CD4-positive, alpha-beta T cell (primary cell): ENCODE measurements at regions not wholly inside any gene's neighbourhood (a gene's known extent, or its start where the extent isn't known, plus 50 kb on each side); places are given as distances from the start of the nearest gene placed in this dataset.

Experiments
- ATAC-seq: fragments of 200-7000 bp; cut with Tn5 transposase; one replicate; pipeline ENCODE4 v1.10.0; 2022; ENCODE audit warnings: mild to moderate bottlenecking; ENCODE audit not compliant: poor library complexity
- CTCF ChIA-PET: fragments of 350-600 bp; sonication (Branson Sonifier 250); formaldehyde crosslinking; loops from one replicate; lab custom pipeline; 2021; ENCODE audit warnings: antibody characterized with exemption, inconsistent platforms; lab: Charles Lee
- POLR2A ChIA-PET: fragments of 350-600 bp; sonication (Branson Sonifier 250); formaldehyde crosslinking; loops from one replicate; lab custom pipeline; 2021; ENCODE audit warnings: antibody characterized with exemption, inconsistent platforms; lab: Charles Lee
- DNase-seq, 14 experiments: peaks; one replicate each; pipeline ENCODE4 v3.0.0-alpha.2; 2013 to 2020; ENCODE audit warnings: mixed read lengths in 2 of 14
- H3K27ac ChIP-seq, 2 donors: one replicate each; pipeline versions ENCODE4 v1.5.1 to v1.7.0; 2013; ENCODE audit warnings: low read length in 2 of 2, low read depth in 1 of 2, mild to moderate bottlenecking in 1 of 2
- H3K27me3 ChIP-seq, 2 experiments: 1 replicate in 1 of 2; 2 replicates in 1 of 2; pipeline versions ENCODE4 v1.6.1 to v1.7.0; 2013; ENCODE audit warnings: low read length in 2 of 2, control low read depth in 1 of 2, mild to moderate bottlenecking in 1 of 2, moderate library complexity in 1 of 2; ENCODE audit not compliant: insufficient read depth in 2 of 2, control insufficient read depth in 1 of 2
- H3K36me3 ChIP-seq: one replicate; pipeline ENCODE4 v1.6.1; 2013; ENCODE audit warnings: low read length, control low read depth; ENCODE audit not compliant: insufficient read depth
- H3K4me1 ChIP-seq: one replicate; pipeline ENCODE4 v1.6.1; 2013; ENCODE audit warnings: low read length, control low read depth; ENCODE audit not compliant: insufficient read depth
- H3K4me3 ChIP-seq: one replicate; pipeline ENCODE4 v1.5.1; 2013; ENCODE audit warnings: mild to moderate bottlenecking, low read length, moderate library complexity
- H3K9me3 ChIP-seq, 2 experiments: 1 replicate in 1 of 2; 2 replicates in 1 of 2; pipeline versions ENCODE4 v1.6.1 to v1.7.0; 2013; ENCODE audit warnings: low read length in 2 of 2, mild to moderate bottlenecking in 2 of 2, control low read depth in 1 of 2, moderate library complexity in 1 of 2; ENCODE audit not compliant: control insufficient read depth in 1 of 2, insufficient read depth in 1 of 2
- H3K27ac Mint-ChIP-seq: one replicate; pipeline ENCODE4 v1.8.0; 2020; ENCODE audit warnings: mixed read lengths
- H3K27me3 Mint-ChIP-seq: one replicate; pipeline ENCODE4 v1.8.0; 2021; ENCODE audit warnings: mixed read lengths
- H3K36me3 Mint-ChIP-seq: one replicate; pipeline ENCODE4 v1.8.0; 2021; ENCODE audit warnings: low read depth, mixed read lengths
- H3K4me1 Mint-ChIP-seq: one replicate; pipeline ENCODE4 v1.8.0; 2021; ENCODE audit warnings: low read depth, mixed read lengths
- H3K4me3 Mint-ChIP-seq: one replicate; pipeline ENCODE4 v1.8.0; 2020; ENCODE audit warnings: mild to moderate bottlenecking, mixed read lengths
- H3K9me3 Mint-ChIP-seq: one replicate; pipeline ENCODE4 v1.8.0; 2020; ENCODE audit warnings: mixed read lengths
- intact Hi-C, 2 experiments: fragments of 100-400 bp; cut with DNase I in 1 of 2; cut with micrococcal nuclease in 1 of 2; formaldehyde crosslinking; loops; one replicate each; pipeline versions ENCODE4 v1.15.1 to v1.9.0; 2023 to 2025; cut with DNase I, micrococcal nuclease
- TF ChIP-seq, protein P1 (sequence below): fragments of 200-600 bp; IDR thresholded peaks from one replicate; pipeline ENCODE4 v1.8.0; 2022; ENCODE audit warnings: antibody characterized with exemption, mild to moderate bottlenecking

DNA sequence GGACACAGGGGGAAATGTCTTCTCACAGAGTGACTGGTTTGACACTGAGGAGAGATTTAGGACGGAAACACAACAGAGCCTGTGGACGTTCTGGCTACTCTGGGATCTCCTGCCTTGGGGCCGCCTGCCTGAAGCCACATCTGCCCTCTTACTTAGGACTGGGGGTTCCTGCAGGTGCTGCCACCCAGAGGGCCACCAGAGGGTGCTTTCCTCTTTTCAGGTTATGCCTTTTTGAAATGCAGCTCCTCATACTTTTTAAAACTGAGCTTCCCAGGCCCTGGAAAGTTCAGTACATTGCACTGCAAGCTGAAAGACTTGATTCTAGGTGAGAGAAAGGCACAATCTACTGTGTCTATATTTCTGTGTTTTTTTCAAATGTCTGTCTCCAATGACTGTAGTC, 92.2 kb upstream of the PGRMC2 start:
- Mint-ChIP-seq H3K9me3 (peaks cover 2% of the 10 kb centered on the region), H3K4me3 (no peak overlapping the region), H3K36me3 (no peaks in the 10 kb centered on the region), H3K4me1 (no peaks in the 10 kb centered on the region), H3K27me3 (no peaks in the 10 kb centered on the region), H3K27ac (no peak overlapping the region)
- Histone ChIP-seq H3K36me3 (no peaks in the 10 kb centered on the region), H3K9me3 (peaks cover 0 to 6% of the 10 kb centered on the region in 2 experiments), H3K27me3 (no peaks in the 10 kb centered on the region), H3K4me3 (no peak overlapping the region), H3K27ac (no peak overlapping the region), H3K4me1 (no peaks in the 10 kb centered on the region)
- POLR2A ChIA-PET, result no interaction called here
- CTCF ChIA-PET, result no interaction called here
- intact Hi-C loops, result no loop called here
- TF ChIP-seq, protein P1, sequence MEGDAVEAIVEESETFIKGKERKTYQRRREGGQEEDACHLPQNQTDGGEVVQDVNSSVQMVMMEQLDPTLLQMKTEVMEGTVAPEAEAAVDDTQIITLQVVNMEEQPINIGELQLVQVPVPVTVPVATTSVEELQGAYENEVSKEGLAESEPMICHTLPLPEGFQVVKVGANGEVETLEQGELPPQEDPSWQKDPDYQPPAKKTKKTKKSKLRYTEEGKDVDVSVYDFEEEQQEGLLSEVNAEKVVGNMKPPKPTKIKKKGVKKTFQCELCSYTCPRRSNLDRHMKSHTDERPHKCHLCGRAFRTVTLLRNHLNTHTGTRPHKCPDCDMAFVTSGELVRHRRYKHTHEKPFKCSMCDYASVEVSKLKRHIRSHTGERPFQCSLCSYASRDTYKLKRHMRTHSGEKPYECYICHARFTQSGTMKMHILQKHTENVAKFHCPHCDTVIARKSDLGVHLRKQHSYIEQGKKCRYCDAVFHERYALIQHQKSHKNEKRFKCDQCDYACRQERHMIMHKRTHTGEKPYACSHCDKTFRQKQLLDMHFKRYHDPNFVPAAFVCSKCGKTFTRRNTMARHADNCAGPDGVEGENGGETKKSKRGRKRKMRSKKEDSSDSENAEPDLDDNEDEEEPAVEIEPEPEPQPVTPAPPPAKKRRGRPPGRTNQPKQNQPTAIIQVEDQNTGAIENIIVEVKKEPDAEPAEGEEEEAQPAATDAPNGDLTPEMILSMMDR, result no peak
- ATAC-seq (no peak), DNase-seq (no peak)

DNA sequence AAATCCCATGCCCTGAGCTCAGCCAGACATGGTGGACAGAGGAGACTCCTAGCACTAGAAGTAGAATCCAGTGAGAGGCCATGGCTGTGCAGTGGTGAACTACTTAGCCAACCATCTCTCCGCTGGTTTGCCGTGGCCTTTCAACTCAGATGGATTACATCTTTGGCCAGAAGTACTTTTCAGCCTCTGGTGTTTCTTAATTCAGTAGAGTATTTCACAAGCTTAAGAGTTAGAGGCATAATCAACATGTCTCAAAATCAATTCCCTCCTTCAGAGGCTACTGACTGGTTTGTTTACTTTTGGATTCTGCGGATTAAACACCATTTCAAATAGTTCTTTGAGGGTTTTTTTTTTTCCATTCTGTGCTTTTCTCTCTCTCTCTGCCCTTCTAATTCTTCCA, 91.1 kb upstream of the PGRMC2 start:
- TF ChIP-seq, protein P1, result no peak
- H3K27ac ChIP-seq, result no peak overlapping the region
- no peaks in the 10 kb centered on the region for H3K4me1 ChIP-seq
- ATAC-seq (no peak), DNase-seq (no peak)
- Mint-ChIP-seq H3K4me1 (no peaks in the 10 kb centered on the region), H3K27ac (no peak overlapping the region), H3K4me3 (no peak overlapping the region), H3K27me3 (no peaks in the 10 kb centered on the region), H3K36me3 (no peaks in the 10 kb centered on the region), H3K9me3 (peaks cover 2% of the 10 kb centered on the region)
- peaks cover 0 to 6% of the 10 kb centered on the region in 2 experiments for H3K9me3 ChIP-seq
- no peaks in the 10 kb centered on the region for H3K36me3 ChIP-seq
- intact Hi-C loops, result no loop called here
- ChIA-PET CTCF (no interaction called here), POLR2A (no interaction called here)
- H3K27me3 ChIP-seq, result no peaks in the 10 kb centered on the region
- no peak overlapping the region for H3K4me3 ChIP-seq

DNA sequence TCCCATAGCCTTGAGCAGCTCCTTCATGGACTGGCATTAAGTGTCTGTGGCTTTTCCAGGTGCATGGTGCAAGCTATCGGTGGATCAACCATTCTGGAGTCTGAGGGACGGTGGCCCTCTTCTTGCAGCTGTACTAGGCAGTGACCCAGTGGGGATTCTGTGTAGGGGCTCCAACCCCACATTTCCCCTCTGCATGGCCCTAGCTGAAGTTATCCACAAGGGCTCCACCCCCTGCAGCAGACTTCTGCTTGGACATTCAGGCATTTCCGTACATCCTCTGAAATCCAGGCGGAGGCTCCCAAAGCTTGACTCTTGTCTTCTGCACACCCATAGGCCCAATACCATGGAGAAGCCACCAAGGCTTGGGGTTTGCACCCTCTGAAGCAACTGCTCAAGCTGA, 89.3 kb upstream of the PGRMC2 start:
- Mint-ChIP-seq H3K9me3 (peaks cover 2% of the 10 kb centered on the region), H3K27ac (no peak overlapping the region), H3K27me3 (no peaks in the 10 kb centered on the region), H3K4me1 (no peaks in the 10 kb centered on the region), H3K36me3 (no peaks in the 10 kb centered on the region), H3K4me3 (no peak overlapping the region)
- TF ChIP-seq, protein P1, result no peak
- H3K27ac ChIP-seq, result no peak overlapping the region
- ChIA-PET CTCF (no interaction called here), POLR2A (no interaction called here)
- intact Hi-C loops, result no loop called here
- no peaks in the 10 kb centered on the region for H3K4me1 ChIP-seq
- ATAC-seq (no peak), DNase-seq (no peak)
- H3K4me3 ChIP-seq, result no peak overlapping the region
- peaks cover 0 to 6% of the 10 kb centered on the region in 2 experiments for H3K9me3 ChIP-seq
- no peaks in the 10 kb centered on the region for H3K27me3 ChIP-seq
- H3K36me3 ChIP-seq, result no peaks in the 10 kb centered on the region
